ENCODE measurements at regions not wholly inside any gene's neighbourhood (a gene's known extent, or its start where the extent isn't known, plus 50 kb on each side); places are given as distances from the start of the nearest gene placed in this dataset.
A peak's percentile ranks its signal among the peaks of the same experiment; 100 is the strongest.

DNA sequence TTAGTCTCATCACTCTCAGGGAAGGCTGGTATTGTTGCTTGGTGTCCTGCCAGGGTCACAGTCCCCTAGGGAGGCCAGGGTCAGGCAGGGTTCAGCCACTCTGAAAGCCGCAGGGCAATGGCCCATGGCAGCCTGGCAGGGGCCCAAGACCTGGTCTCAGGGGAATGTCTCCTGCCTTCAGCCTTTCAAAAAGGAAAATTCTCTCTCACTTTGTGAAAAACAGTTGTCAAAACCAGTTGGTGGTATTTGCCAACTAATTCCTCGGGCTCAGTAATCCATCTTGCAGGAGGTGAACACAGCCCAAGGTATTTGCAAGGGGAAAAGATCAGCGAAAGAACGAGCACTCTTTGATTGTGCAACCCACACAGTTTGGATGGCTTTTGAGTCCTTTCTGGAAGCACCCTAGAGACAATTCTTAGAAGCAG lies 101.5 kb downstream of the JCAD start:
- H3K9me3 ChIP-seq = no peaks in the 10 kb centered on the region
- DNase-seq (peak in 1 of 4 donors; percentile 75), ATAC-seq (peak; percentile 73)
- no peak overlapping the region for H3K4me3 ChIP-seq
- TF ChIP-seq, protein P1, sequence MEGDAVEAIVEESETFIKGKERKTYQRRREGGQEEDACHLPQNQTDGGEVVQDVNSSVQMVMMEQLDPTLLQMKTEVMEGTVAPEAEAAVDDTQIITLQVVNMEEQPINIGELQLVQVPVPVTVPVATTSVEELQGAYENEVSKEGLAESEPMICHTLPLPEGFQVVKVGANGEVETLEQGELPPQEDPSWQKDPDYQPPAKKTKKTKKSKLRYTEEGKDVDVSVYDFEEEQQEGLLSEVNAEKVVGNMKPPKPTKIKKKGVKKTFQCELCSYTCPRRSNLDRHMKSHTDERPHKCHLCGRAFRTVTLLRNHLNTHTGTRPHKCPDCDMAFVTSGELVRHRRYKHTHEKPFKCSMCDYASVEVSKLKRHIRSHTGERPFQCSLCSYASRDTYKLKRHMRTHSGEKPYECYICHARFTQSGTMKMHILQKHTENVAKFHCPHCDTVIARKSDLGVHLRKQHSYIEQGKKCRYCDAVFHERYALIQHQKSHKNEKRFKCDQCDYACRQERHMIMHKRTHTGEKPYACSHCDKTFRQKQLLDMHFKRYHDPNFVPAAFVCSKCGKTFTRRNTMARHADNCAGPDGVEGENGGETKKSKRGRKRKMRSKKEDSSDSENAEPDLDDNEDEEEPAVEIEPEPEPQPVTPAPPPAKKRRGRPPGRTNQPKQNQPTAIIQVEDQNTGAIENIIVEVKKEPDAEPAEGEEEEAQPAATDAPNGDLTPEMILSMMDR (IDR thresholded peaks at IDR 0.05) = no peak
- no peaks in the 10 kb centered on the region for H3K27me3 ChIP-seq
- H3K36me3 ChIP-seq = no peaks in the 10 kb centered on the region
- H3K27ac ChIP-seq = no peak overlapping the region
- peaks cover 0 to 3% of the 10 kb centered on the region in 2 donors for H3K4me1 ChIP-seq
- intact Hi-C loops (cut with DNase I) = no loop called here

DNA sequence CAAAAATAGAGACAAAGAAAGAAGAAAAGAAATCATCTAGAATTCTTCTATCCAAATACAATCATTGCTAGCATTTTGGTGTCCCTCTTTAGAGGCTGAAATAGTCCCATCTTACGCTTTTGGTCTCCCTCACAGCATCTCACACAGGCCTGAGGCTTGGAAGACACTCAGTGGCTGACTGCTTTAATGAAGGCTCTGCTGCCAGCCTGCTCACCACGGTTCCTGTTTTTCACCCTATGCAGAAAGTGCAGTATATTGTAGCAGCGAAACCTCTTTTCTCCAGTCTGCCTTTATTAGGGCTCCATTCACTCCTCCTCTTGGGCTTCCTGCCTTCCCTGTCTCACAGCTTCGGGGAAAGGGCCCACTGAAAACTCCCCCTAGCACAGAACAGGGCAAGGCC lies 102.2 kb downstream of the JCAD start:
- DNase-seq (no peak), ATAC-seq (no peak)
- Histone ChIP-seq H3K36me3 (no peaks in the 10 kb centered on the region), H3K9me3 (no peaks in the 10 kb centered on the region), H3K4me1 (peaks cover 0 to 3% of the 10 kb centered on the region in 2 donors), H3K27ac (no peak overlapping the region), H3K27me3 (no peaks in the 10 kb centered on the region), H3K4me3 (no peak overlapping the region)
- TF ChIP-seq, protein P1 (IDR thresholded peaks at IDR 0.05) = no peak
- intact Hi-C loops (cut with DNase I) = no loop called here

DNA sequence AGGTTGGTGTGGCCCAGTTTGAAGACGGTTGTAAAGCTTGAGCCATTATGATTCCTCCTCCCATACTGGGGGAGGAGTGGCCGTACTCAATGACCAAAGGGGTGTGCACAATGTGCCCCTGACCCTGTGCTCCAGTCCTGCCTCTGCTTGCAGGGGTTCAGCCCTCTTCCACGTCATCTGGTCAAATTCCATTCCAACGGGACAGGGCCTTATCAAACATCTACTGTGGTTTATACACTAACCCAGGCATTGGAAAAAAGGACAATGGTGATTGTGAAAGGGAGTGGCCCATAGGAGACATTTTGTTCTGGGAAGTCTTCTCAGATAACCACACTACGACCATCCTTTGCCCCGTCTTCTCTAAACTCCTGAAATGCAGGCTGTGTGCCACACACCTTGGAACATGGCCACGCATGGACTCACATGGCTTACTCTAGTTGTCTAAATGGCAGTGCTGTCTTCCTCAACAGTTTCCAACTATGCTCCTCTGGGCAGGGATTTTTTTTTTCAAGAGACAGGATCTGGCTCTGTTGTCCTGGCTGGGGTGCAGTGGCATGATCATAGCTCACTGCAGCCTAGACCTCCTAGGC lies 103.0 kb downstream of the JCAD start:
- DNase-seq = no peak
- no peak overlapping the region for H3K27ac ChIP-seq
- H3K9me3 ChIP-seq = no peaks in the 10 kb centered on the region
- no peak for ATAC-seq
- intact Hi-C loops (cut with DNase I) = no loop called here
- TF ChIP-seq, protein P1 (IDR thresholded peaks at IDR 0.05) = no peak
- no peaks in the 10 kb centered on the region for H3K36me3 ChIP-seq
- H3K4me1 ChIP-seq = peaks cover 0 to 3% of the 10 kb centered on the region in 2 donors
- no peak overlapping the region for H3K4me3 ChIP-seq
- H3K27me3 ChIP-seq = no peaks in the 10 kb centered on the region

DNA sequence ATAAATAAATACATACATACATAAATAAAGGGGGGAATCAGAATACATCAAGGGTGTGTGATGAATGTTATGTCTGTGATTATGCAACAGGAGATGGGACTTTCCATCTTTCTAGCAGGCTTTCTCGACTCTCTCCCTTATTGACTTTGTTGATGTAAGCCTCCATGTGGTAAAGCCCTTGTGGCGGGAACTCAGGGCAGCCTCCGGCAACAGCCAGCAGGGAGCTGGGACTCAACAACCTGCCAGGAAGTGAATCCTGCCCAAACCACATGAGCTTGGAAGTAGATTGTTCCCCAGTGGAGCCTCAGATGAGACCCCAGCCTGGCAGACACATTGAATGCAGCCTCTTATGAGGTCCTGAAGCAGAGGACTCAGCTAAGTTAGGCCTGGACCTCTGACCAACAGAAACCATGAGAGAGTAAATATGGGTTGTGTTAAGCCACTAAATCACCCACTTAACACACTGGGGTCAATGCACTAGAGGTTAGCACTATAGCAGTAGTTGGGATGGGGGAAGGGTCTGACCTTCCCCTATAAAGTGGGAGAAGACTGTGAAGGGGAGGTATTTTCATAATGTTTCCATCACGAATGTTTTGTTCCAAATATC lies 104.0 kb downstream of the JCAD start:
- TF ChIP-seq, protein P1 (IDR thresholded peaks at IDR 0.05) = no peak

DNA sequence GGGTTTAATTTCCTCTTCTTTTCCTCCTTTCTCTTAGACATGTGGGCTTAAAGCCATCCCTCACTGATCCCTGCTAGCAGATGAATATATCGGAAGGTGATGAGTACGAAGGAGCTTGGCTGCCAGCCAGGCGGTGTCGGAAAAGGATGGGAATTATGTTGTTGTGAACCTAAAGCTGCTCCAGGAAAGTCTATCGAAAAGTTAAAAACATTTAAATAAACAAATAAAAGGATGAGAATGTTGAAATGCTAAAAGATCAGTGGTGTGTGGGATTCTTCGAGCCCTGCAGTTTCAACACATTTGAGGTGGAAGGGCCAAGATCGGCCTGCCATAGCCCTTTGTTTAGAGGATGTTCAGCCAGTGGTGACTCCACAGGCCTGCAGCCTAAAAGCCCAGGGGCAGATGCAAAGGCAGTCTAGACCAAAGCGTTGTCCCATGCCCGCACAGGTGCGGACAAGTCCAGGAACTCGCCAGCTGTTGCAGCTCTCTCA lies 107.9 kb downstream of the JCAD start:
- Histone ChIP-seq H3K27me3 (no peaks in the 10 kb centered on the region), H3K4me1 (peaks cover 8 to 16% of the 10 kb centered on the region in 2 donors), H3K9me3 (no peaks in the 10 kb centered on the region), H3K36me3 (no peaks in the 10 kb centered on the region), H3K27ac (no peak overlapping the region), H3K4me3 (no peak overlapping the region)
- DNase-seq = no peak
- TF ChIP-seq, protein P1 (IDR thresholded peaks at IDR 0.05) = no peak
- no peak for ATAC-seq
- intact Hi-C loops (cut with DNase I) = no loop called here

More for the DNA sequence above, 104.0 kb downstream of the JCAD start:
- peaks cover 0 to 9% of the 10 kb centered on the region in 2 donors for H3K4me1 ChIP-seq
- ATAC-seq (peak; percentile 9), DNase-seq (no peak)
- no peaks in the 10 kb centered on the region for H3K36me3 ChIP-seq
- no peak overlapping the region for H3K27ac ChIP-seq
- no peak overlapping the region for H3K4me3 ChIP-seq
- no peaks in the 10 kb centered on the region for H3K27me3 ChIP-seq
- intact Hi-C loops (cut with DNase I) = no loop called here
- no peaks in the 10 kb centered on the region for H3K9me3 ChIP-seq
